H1 (cell line): ENCODE measurements at regions not wholly inside any gene's neighbourhood (a gene's known extent, or its start where the extent isn't known, plus 50 kb on each side); places are given as distances from the start of the nearest gene placed in this dataset.

Experiments used
- CTCF ChIA-PET: fragments of 300-600 bp; sonication (Branson Sonifier 250); formaldehyde crosslinking; loops from one replicate; lab custom pipeline; 2021; ENCODE audit not compliant: partially characterized antibody; lab: Charles Lee
- POLR2A ChIA-PET: fragments of 300-600 bp; sonication (Branson Sonifier 250); formaldehyde crosslinking; loops from one replicate; lab custom pipeline; 2021; ENCODE audit warnings: inconsistent platforms; ENCODE audit not compliant: partially characterized antibody; lab: Charles Lee
- DNase-seq, 2 experiments: peaks; one replicate each; pipeline versions ENCODE4 v3.0.0 to v3.0.0-alpha.2; 2010 to 2022; ENCODE audit warnings: low spot score in 2 of 2, low read depth in 1 of 2, mixed read lengths in 1 of 2
- FAIRE-seq: peaks from 2 replicates; lab custom pipeline; 2011; peaks lifted over from hg19 to GRCh38; lab: Jason Lieb, UNC
- H2AFZ ChIP-seq: 2 replicates; pipeline ENCODE4 v1.8.1; 2012; ENCODE audit warnings: low read length, inconsistent platforms
- H2AK5ac ChIP-seq: 2 replicates; pipeline ENCODE4 v1.6.1; 2013; ENCODE audit warnings: low read depth, low read length
- H2BK120ac ChIP-seq: replicated peaks from 2 replicates; pipeline ENCODE3; 2013; ENCODE audit warnings: low read depth, low read length, inconsistent platforms
- H2BK12ac ChIP-seq: 2 replicates; pipeline ENCODE4 v1.6.1; 2013; ENCODE audit warnings: low read depth, low read length
- H2BK15ac ChIP-seq: 2 replicates; pipeline ENCODE4 v1.6.1; 2013; ENCODE audit warnings: low read length
- H2BK20ac ChIP-seq: 2 replicates; pipeline ENCODE4 v1.6.1; 2013; ENCODE audit warnings: low read length
- H2BK5ac ChIP-seq: 2 replicates; pipeline ENCODE4 v1.6.1; 2013; ENCODE audit warnings: low read depth, low read length
- H3K14ac ChIP-seq: 2 replicates; pipeline ENCODE4 v1.6.1; 2013; ENCODE audit warnings: inconsistent platforms; ENCODE audit not compliant: insufficient read length
- H3K18ac ChIP-seq: 2 replicates; pipeline ENCODE4 v1.6.1; 2013; ENCODE audit warnings: low read length; ENCODE audit errors: extremely low read depth
- H3K23ac ChIP-seq: 2 replicates; pipeline ENCODE4 v1.6.1; 2013; ENCODE audit warnings: inconsistent platforms; ENCODE audit not compliant: insufficient read length
- H3K23me2 ChIP-seq: 2 replicates; pipeline ENCODE4 v1.6.1; 2013; ENCODE audit warnings: low read depth, low read length
- H3K27ac ChIP-seq: 2 replicates; pipeline ENCODE4 v1.6.1; 2011; ENCODE audit warnings: low read depth, low read length, inconsistent platforms
- H3K27me3 ChIP-seq, 4 experiments: replicated peaks in 1 of 4; 1 replicate in 1 of 4; 2 replicates in 3 of 4; pipeline versions ENCODE4 v1.6.1 to v1.8.1; 2011 to 2013; ENCODE audit warnings: low read length in 3 of 4, mild to moderate bottlenecking in 3 of 4, inconsistent platforms in 2 of 4, mixed read lengths in 2 of 4, moderate library complexity in 1 of 4; ENCODE audit not compliant: control insufficient read depth in 3 of 4, insufficient read depth in 3 of 4; ENCODE audit errors: extremely low read depth in 1 of 4
- H3K36me3 ChIP-seq, 4 experiments: 2 replicates each; pipeline versions ENCODE4 v1.6.1 to v1.8.1; 2011 to 2013; ENCODE audit warnings: mild to moderate bottlenecking in 4 of 4, low read length in 3 of 4, moderate library complexity in 2 of 4, control low read depth in 1 of 4, inconsistent platforms in 1 of 4; ENCODE audit not compliant: insufficient read depth in 4 of 4, control insufficient read depth in 2 of 4
- H3K4ac ChIP-seq: replicated peaks from 2 replicates; pipeline ENCODE3; 2013; ENCODE audit warnings: low read length, low read depth, mixed read lengths, inconsistent platforms; ENCODE audit not compliant: insufficient read length
- H3K4me1 ChIP-seq, 4 experiments: replicated peaks in 1 of 4; 1 replicate in 1 of 4; 2 replicates in 3 of 4; pipeline versions ENCODE4 v1.6.1 to v1.8.1; 2011 to 2013; ENCODE audit warnings: low read length in 3 of 4, inconsistent platforms in 2 of 4, mixed read lengths in 1 of 4; ENCODE audit not compliant: insufficient read depth in 4 of 4, control insufficient read depth in 3 of 4
- H3K4me2 ChIP-seq, 2 experiments: 2 replicates each; pipeline versions ENCODE4 v1.6.1 to v1.8.1; 2011 to 2013; ENCODE audit warnings: low read depth in 2 of 2, low read length in 2 of 2, control low read depth in 1 of 2, inconsistent platforms in 1 of 2, mild to moderate bottlenecking in 1 of 2; ENCODE audit not compliant: insufficient read depth in 1 of 2
- H3K4me3 ChIP-seq, 4 experiments: fragments of 200-600, 300-600 bp in 1 of 4; sonication (generic), shearing (Covaris generic), sonication (Bioruptor Twin) in 1 of 4; 2 replicates each; pipeline versions ENCODE4 v1.5.1 to v1.8.1; 2011 to 2016; ENCODE audit warnings: low read length in 4 of 4, low read depth in 3 of 4, control low read depth in 2 of 4, inconsistent platforms in 2 of 4, mild to moderate bottlenecking in 2 of 4, mixed read lengths in 1 of 4, moderate library complexity in 1 of 4; ENCODE audit not compliant: insufficient read depth in 2 of 4; ENCODE audit errors: extremely low read depth in 1 of 4
- H3K56ac ChIP-seq: replicated peaks from 2 replicates; pipeline ENCODE3; 2013; ENCODE audit warnings: low read depth, mild to moderate bottlenecking, mixed read lengths, low read length, inconsistent platforms; ENCODE audit not compliant: insufficient read length
- H3K79me1 ChIP-seq: 2 replicates; pipeline ENCODE4 v1.6.1; 2013; ENCODE audit warnings: low read depth, low read length, control low read depth
- H3K79me2 ChIP-seq, 2 experiments: 2 replicates each; pipeline versions ENCODE4 v1.6.1 to v1.8.1; 2012 to 2013; ENCODE audit warnings: low read length in 2 of 2, mild to moderate bottlenecking in 2 of 2, inconsistent platforms in 1 of 2; ENCODE audit not compliant: insufficient read depth in 2 of 2, control insufficient read depth in 1 of 2
- H3K9ac ChIP-seq, 4 experiments: replicated peaks in 1 of 4; 1 replicate in 1 of 4; 2 replicates in 3 of 4; pipeline versions ENCODE4 v1.6.1 to v1.8.1; 2011 to 2013; ENCODE audit warnings: low read depth in 3 of 4, low read length in 3 of 4, control low read depth in 2 of 4, mild to moderate bottlenecking in 2 of 4, moderate library complexity in 2 of 4, inconsistent platforms in 1 of 4; ENCODE audit errors: extremely low read depth in 1 of 4
- H3K9me3 ChIP-seq, 2 experiments: 2 replicates each; pipeline versions ENCODE4 v1.6.1 to v1.8.1; 2012 to 2013; ENCODE audit warnings: mild to moderate bottlenecking in 2 of 2, moderate library complexity in 2 of 2, control low read depth in 1 of 2, inconsistent platforms in 1 of 2, low read depth in 1 of 2, low read length in 1 of 2, mixed read lengths in 1 of 2; ENCODE audit not compliant: insufficient read depth in 2 of 2
- H4K20me1 ChIP-seq, 2 experiments: replicated peaks in 1 of 2; 2 replicates each; pipeline versions ENCODE3 to v1.8.1; 2011 to 2013; ENCODE audit warnings: inconsistent platforms in 2 of 2, low read length in 2 of 2, mild to moderate bottlenecking in 1 of 2; ENCODE audit not compliant: insufficient read depth in 2 of 2, control insufficient read depth in 1 of 2
- H4K5ac ChIP-seq: 2 replicates; pipeline ENCODE4 v1.6.1; 2013; ENCODE audit warnings: low read length, low read depth, mixed read lengths, inconsistent platforms; ENCODE audit not compliant: insufficient read length
- H4K8ac ChIP-seq: 2 replicates; pipeline ENCODE4 v1.8.0; 2013; ENCODE audit warnings: mild to moderate bottlenecking, moderate library complexity, low read length, inconsistent platforms; ENCODE audit not compliant: insufficient read depth; ENCODE audit errors: extremely low read depth
- H4K91ac ChIP-seq: replicated peaks from 2 replicates; pipeline ENCODE3; 2013; ENCODE audit warnings: low read length, mixed read lengths, inconsistent platforms; ENCODE audit not compliant: insufficient read length
- NRF1 ChIP-seq: IDR thresholded peaks from 2 replicates; pipeline ENCODE4 v1.6.1; 2011; ENCODE audit warnings: mild to moderate bottlenecking, low read depth, low read length, improper control_type of control experiment
- RNF2 ChIP-seq: fragments of 200-900, 300-1000 bp; sonication (generic); IDR thresholded peaks from 2 replicates; pipeline ENCODE4 v1.7.1; 2016; ENCODE audit warnings: borderline replicate concordance, low read depth, mild to moderate bottlenecking, antibody characterized with exemption, low read length; ENCODE audit not compliant: poor library complexity, severe bottlenecking; ENCODE audit errors: missing control alignments
- WGBS, 2 experiments: shearing (Covaris generic) in 1 of 2; methylation state at CpG; one replicate each; pipeline versions ENCODE4 v1.1.6 to v1.1.7; 2013 to 2015; ENCODE audit warnings: low lambda C conversion rate in 2 of 2, mixed read lengths in 2 of 2, inconsistent platforms in 1 of 2, low coverage in 1 of 2, missing lambda C conversion rate in 1 of 2; ENCODE audit not compliant: insufficient replicate concordance in 2 of 2, insufficient coverage in 1 of 2, insufficient read length in 1 of 2; ENCODE audit errors: extremely low coverage in 1 of 2, missing lambda C conversion rate in 1 of 2; 5-methylcytosine and 5-hydroxymethylcytosine counted together

DNA sequence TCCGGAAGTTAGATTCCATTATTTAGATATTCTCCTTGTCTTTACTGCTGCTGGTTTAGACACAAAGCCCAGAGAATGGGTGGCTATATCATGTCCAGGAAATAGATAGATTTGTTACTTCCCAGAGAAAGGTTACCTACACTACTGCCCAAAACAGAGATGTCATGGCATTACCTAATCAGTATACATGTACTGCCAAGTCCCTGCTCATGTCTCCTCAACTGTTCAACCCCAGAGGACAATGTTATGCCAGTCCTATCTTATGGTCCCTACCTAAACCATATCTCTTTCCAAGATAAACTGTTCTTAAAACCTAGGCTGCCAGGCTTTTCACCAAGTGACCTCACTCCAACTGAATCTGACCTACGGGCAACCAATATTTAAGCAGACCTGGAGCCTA is 209.5 kb upstream of the AR start:
- no peak for DNase-seq
- H3K56ac ChIP-seq = no peak overlapping the region
- no peak overlapping the region for H3K14ac ChIP-seq
- no peaks in the 10 kb centered on the region for H3K23me2 ChIP-seq
- no peak overlapping the region for H3K4ac ChIP-seq
- H3K23ac ChIP-seq = no peak overlapping the region
- no peaks in the 10 kb centered on the region for H3K79me1 ChIP-seq
- no peak overlapping the region for H4K8ac ChIP-seq
- no peak overlapping the region for H2BK120ac ChIP-seq
- H2AFZ ChIP-seq = no peak overlapping the region
- H2BK12ac ChIP-seq = no peak overlapping the region
- no peak overlapping the region for H3K27ac ChIP-seq
- ChIA-PET POLR2A (no interaction called here), CTCF (no interaction called here)
- no peaks in the 10 kb centered on the region for H3K4me1 ChIP-seq
- H2BK20ac ChIP-seq = no peak overlapping the region
- no peaks in the 10 kb centered on the region for H3K9me3 ChIP-seq
- no peak overlapping the region for H3K4me2 ChIP-seq
- 77% methylated on average over 2 of the region's 2 CpGs; no CpG with 5 or more reads in 1 of the 2 experiments for WGBS, 2 experiments
- H2AK5ac ChIP-seq = no peak overlapping the region
- TF ChIP-seq NRF1 (no peak), RNF2 (no peak)
- TF ChIP-seq, all 59 proteins: peak for 0
- no peak for FAIRE-seq
- Histone ChIP-seq H3K79me2 (no peaks in the 10 kb centered on the region), H3K36me3 (no peaks in the 10 kb centered on the region), H3K18ac (no peak overlapping the region), H4K20me1 (no peaks in the 10 kb centered on the region), H3K9ac (no peak overlapping the region), H4K5ac (no peak overlapping the region), H4K91ac (no peak overlapping the region), H2BK15ac (no peak overlapping the region), H2BK5ac (no peak overlapping the region), H3K27me3 (no peaks in the 10 kb centered on the region), H3K4me3 (no peak overlapping the region)
